ENCODE measurements at regions not wholly inside any gene's neighbourhood (a gene's known extent, or its start where the extent isn't known, plus 50 kb on each side); places are given as distances from the start of the nearest gene placed in this dataset.

- H3K79me2 ChIP-seq (replicated peaks; ENCODE audit: insufficient read depth, low read length): no peaks in the 10 kb centered on the region
- no peak overlapping the region for H3K9ac ChIP-seq (ENCODE audit: low read length)
- H3F3A ChIP-seq (ENCODE audit: insufficient read depth, low read length, poor library complexity, severe bottlenecking): no peaks in the 10 kb centered on the region
- no peaks in the 10 kb centered on the region for H4K20me1 ChIP-seq (ENCODE audit: insufficient read depth)
- TF ChIP-seq REST (IDR thresholded peaks at IDR 0.05; ENCODE audit: borderline replicate concordance) (no peak), TAF1 (IDR thresholded peaks at IDR 0.05; ENCODE audit: low read depth) (no peak), RAD21 (conservative IDR thresholded peaks at IDR 0.05) (no peak), SMC3 (conservative IDR thresholded peaks at IDR 0.05; ENCODE audit: poor library complexity) (no peak), MXI1 (conservative IDR thresholded peaks at IDR 0.05; ENCODE audit: poor library complexity, severe bottlenecking) (no peak), EP300 (conservative IDR thresholded peaks at IDR 0.05; ENCODE audit: poor library complexity, severe bottlenecking) (no peak), POLR2AphosphoS5 (IDR thresholded peaks at IDR 0.05) (no peak), CTCF (IDR thresholded peaks at IDR 0.05; ENCODE audit: poor library complexity, severe bottlenecking) (no peak), EZH2 (IDR thresholded peaks at IDR 0.05; ENCODE audit: borderline replicate concordance, insufficient read depth, low read length, poor library complexity, severe bottlenecking) (no peak)
- H2AFZ ChIP-seq (ENCODE audit: low read depth, low read length): no peak overlapping the region
- H3K27ac ChIP-seq (ENCODE audit: low read length): no peak overlapping the region
- no peaks in the 10 kb centered on the region for H3K27me3 ChIP-seq (ENCODE audit: insufficient read depth, low read depth, low read length)
- no peak overlapping the region for H3K4me2 ChIP-seq (ENCODE audit: low read length)
- H3K36me3 ChIP-seq (ENCODE audit: insufficient read depth, low read length): no peaks in the 10 kb centered on the region
- H3K4me3 ChIP-seq (ENCODE audit: low read length): no peak overlapping the region
- H3K9me2 ChIP-seq (ENCODE audit: insufficient read depth, low read length): no peaks in the 10 kb centered on the region
- H3K9me3 ChIP-seq (ENCODE audit: low read length): no peaks in the 10 kb centered on the region
Measured at GRCh38 chr6:121504227-121504626, 68.8 kb downstream of the GJA1 start.

- no peaks in the 10 kb centered on the region for H3K9me3 ChIP-seq (ENCODE audit: low read length)
- no peak overlapping the region for H2AFZ ChIP-seq (ENCODE audit: low read depth, low read length)
- no peaks in the 10 kb centered on the region for H3K27me3 ChIP-seq (ENCODE audit: insufficient read depth, low read depth, low read length)
- no peaks in the 10 kb centered on the region for H4K20me1 ChIP-seq (ENCODE audit: insufficient read depth)
- H3F3A ChIP-seq (ENCODE audit: insufficient read depth, low read length, poor library complexity, severe bottlenecking): no peaks in the 10 kb centered on the region
- H3K9me2 ChIP-seq (ENCODE audit: insufficient read depth, low read length): no peaks in the 10 kb centered on the region
- H3K79me2 ChIP-seq (replicated peaks; ENCODE audit: insufficient read depth, low read length): no peaks in the 10 kb centered on the region
- no peaks in the 10 kb centered on the region for H3K36me3 ChIP-seq (ENCODE audit: insufficient read depth, low read length)
- H3K27ac ChIP-seq (ENCODE audit: low read length): no peak overlapping the region
- no peak overlapping the region for H3K4me3 ChIP-seq (ENCODE audit: low read length)
- TF ChIP-seq TAF1 (IDR thresholded peaks at IDR 0.05; ENCODE audit: low read depth) (no peak), MXI1 (conservative IDR thresholded peaks at IDR 0.05; ENCODE audit: poor library complexity, severe bottlenecking) (no peak), EZH2 (IDR thresholded peaks at IDR 0.05; ENCODE audit: borderline replicate concordance, insufficient read depth, low read length, poor library complexity, severe bottlenecking) (no peak), SMC3 (conservative IDR thresholded peaks at IDR 0.05; ENCODE audit: poor library complexity) (no peak), REST (IDR thresholded peaks at IDR 0.05; ENCODE audit: borderline replicate concordance) (no peak), RAD21 (conservative IDR thresholded peaks at IDR 0.05) (no peak), EP300 (conservative IDR thresholded peaks at IDR 0.05; ENCODE audit: poor library complexity, severe bottlenecking) (no peak), POLR2AphosphoS5 (IDR thresholded peaks at IDR 0.05) (no peak), CTCF (IDR thresholded peaks at IDR 0.05; ENCODE audit: poor library complexity, severe bottlenecking) (no peak)
- H3K9ac ChIP-seq (ENCODE audit: low read length): no peak overlapping the region
- no peak overlapping the region for H3K4me2 ChIP-seq (ENCODE audit: low read length)
Measured at GRCh38 chr6:121505284-121505683, 69.8 kb downstream of the GJA1 start.
